Muscle layer of duodenum (tissue), 2 donors: ENCODE measurements at regions not wholly inside any gene's neighbourhood (a gene's known extent, or its start where the extent isn't known, plus 50 kb on each side); places are given as distances from the start of the nearest gene placed in this dataset.
A peak's percentile ranks its signal among the peaks of the same experiment; 100 is the strongest.

Source experiments
- H3K27ac ChIP-seq: one replicate; pipeline ENCODE4 v1.7.0; 2013; ENCODE audit warnings: mild to moderate bottlenecking, low read length
- H3K27me3 ChIP-seq: one replicate; pipeline ENCODE4 v1.7.0; 2013; ENCODE audit warnings: low read depth, mild to moderate bottlenecking, control low read depth, low read length
- H3K36me3 ChIP-seq, 2 donors: one replicate each; pipeline ENCODE4 v1.7.0; 2013; ENCODE audit warnings: low read length in 2 of 2, control low read depth in 1 of 2, mild to moderate bottlenecking in 1 of 2; ENCODE audit not compliant: insufficient read depth in 2 of 2, control insufficient read depth in 1 of 2
- H3K4me1 ChIP-seq, 2 donors: one replicate each; pipeline ENCODE4 v1.7.0; 2013; ENCODE audit warnings: low read length in 2 of 2, mild to moderate bottlenecking in 2 of 2, control low read depth in 1 of 2, moderate library complexity in 1 of 2; ENCODE audit not compliant: insufficient read depth in 2 of 2, control insufficient read depth in 1 of 2
- H3K4me3 ChIP-seq, 2 donors: one replicate each; pipeline ENCODE4 v1.7.0; 2013; ENCODE audit warnings: low read length in 2 of 2, low read depth in 1 of 2, mild to moderate bottlenecking in 1 of 2
- H3K9me3 ChIP-seq, 2 donors: one replicate each; pipeline ENCODE4 v1.7.0; 2013; ENCODE audit warnings: low read length in 2 of 2, control low read depth in 1 of 2, mild to moderate bottlenecking in 1 of 2; ENCODE audit not compliant: control insufficient read depth in 1 of 2
- donor health status: healthy.

DNA sequence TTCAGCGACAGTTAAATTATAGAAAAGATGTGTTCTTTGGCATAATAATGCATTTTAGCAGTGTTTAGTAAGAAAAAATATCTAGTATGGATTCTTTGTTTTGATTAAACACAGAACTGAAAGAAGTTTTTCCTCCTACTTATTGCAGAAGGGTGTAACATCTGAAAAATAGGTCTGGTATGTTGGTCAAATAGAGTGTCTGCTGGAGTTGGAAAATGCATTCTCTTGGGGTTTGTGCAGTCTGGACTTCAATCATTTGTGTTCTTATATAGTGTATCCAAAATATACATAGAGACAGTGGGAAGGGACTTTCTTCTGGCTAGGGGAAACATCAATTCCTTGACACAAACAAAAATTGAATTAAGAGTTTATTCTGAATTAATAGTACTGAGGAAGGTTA, 132.4 kb upstream of the MAN1A1 start:
- H3K36me3 ChIP-seq, result no peaks in the 10 kb centered on the region
- no peaks in the 10 kb centered on the region for H3K27me3 ChIP-seq
- H3K4me3 ChIP-seq, result no peak overlapping the region
- H3K9me3 ChIP-seq, result no peaks in the 10 kb centered on the region
- no peak overlapping the region for H3K27ac ChIP-seq
- peaks cover 0 to 14% of the 10 kb centered on the region in 2 donors for H3K4me1 ChIP-seq

GRCh38 chr6:119480961-119481497, 131.5 kb upstream of the MAN1A1 start:
- H3K27ac ChIP-seq, result no peak overlapping the region
- no peaks in the 10 kb centered on the region for H3K27me3 ChIP-seq
- peaks cover 0 to 21% of the 10 kb centered on the region in 2 donors for H3K4me1 ChIP-seq
- H3K36me3 ChIP-seq, result no peaks in the 10 kb centered on the region
- H3K4me3 ChIP-seq, result no peak overlapping the region
- H3K9me3 ChIP-seq, result no peaks in the 10 kb centered on the region

DNA sequence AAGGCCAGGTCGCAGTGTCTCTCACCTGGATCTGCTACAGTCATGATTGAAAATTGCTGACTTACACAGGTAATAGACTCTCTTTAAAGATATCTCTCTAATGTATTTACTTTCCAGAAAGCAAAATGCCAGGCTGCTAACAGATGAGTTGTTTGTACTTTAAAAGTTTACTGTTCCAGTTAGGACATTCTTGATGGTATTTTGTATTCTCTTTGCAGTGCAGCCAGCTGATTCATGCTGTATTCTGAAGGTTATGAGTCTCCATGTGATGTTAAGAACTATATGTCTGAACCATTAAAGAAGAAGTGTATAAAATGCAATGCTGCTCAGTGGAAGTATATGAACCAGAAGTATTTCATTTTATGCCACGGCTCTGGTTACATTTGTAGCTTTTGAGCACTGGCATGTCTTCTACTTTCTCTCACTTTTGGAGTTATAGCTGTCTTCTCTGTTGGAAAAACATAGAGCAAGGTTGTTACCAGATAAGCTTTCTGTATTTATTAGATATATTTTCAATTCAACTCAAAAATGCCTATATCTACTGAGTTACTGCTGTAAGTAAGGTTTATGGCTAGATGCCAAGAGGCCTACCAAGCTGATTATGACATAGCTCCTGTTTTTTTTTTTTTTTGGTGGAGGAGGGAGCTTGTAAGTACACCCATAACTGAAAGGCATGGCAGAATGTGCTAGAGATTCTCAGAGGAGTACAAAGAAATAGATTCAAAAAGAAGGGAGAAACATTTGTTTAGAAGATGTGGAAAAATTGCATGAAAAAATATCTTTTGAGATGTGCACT, 130.5 kb upstream of the MAN1A1 start:
- Histone ChIP-seq H3K36me3 (no peaks in the 10 kb centered on the region), H3K4me1 (peaks cover 0 to 21% of the 10 kb centered on the region in 2 donors), H3K27ac (no peak overlapping the region), H3K9me3 (no peaks in the 10 kb centered on the region), H3K27me3 (no peaks in the 10 kb centered on the region), H3K4me3 (no peak overlapping the region)

DNA sequence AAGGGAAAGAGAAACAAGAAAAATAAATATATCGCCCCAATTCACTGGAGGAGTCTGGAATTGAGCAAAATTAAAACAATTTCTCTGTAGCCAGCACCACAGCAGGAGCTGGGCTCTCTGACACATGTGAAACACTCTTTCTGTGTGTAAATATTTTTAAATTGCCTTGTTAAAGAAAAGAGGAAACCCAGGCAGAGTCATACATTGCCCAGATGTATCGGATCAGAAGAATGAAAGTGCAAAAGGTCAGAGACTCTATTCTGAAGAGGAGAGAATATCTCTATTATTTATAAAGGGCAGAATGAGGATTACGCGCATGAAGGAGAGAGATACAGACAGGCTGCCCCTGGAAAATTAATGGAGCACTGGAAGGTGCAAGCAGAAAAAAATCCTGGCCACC, 127.0 kb upstream of the MAN1A1 start:
- H3K4me1 ChIP-seq, result peaks cover 0 to 21% of the 10 kb centered on the region in 2 donors
- peaks cover 0 to 3% of the 10 kb centered on the region in 2 donors for H3K9me3 ChIP-seq
- no peaks in the 10 kb centered on the region for H3K36me3 ChIP-seq
- H3K4me3 ChIP-seq, result no peak overlapping the region
- no peaks in the 10 kb centered on the region for H3K27me3 ChIP-seq
- peak overlapping the region; percentile 61 for H3K27ac ChIP-seq

DNA sequence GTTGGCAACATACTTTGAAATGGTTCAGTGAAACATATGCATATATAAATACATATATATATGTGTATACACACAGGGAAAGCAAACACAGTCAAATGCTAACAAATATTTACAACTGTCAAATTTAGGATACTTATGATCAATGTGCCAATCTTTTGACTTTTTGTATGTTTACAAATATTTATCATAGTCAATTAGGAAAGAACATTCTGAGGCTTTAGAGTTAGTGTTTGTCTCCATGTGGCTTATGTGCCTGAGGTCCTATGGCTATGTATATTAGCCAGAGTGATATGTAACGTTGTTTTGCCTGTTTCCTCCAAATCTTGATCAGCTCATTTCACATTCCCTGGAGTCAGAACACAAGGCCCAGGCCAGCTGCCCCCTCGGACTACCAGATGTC, 126.5 kb upstream of the MAN1A1 start:
- Histone ChIP-seq H3K27ac (peak overlapping the region; percentile 61), H3K36me3 (no peaks in the 10 kb centered on the region), H3K9me3 (peaks cover 0 to 4% of the 10 kb centered on the region in 2 donors), H3K4me1 (peaks cover 0 to 21% of the 10 kb centered on the region in 2 donors), H3K27me3 (no peaks in the 10 kb centered on the region), H3K4me3 (no peak overlapping the region)

GRCh38 chr6:119470893-119471542, 121.5 kb upstream of the MAN1A1 start:
- Histone ChIP-seq H3K27me3 (no peaks in the 10 kb centered on the region), H3K4me1 (peaks cover 0 to 6% of the 10 kb centered on the region in 2 donors), H3K4me3 (no peak overlapping the region), H3K36me3 (no peaks in the 10 kb centered on the region), H3K27ac (no peak overlapping the region), H3K9me3 (peaks cover 0 to 5% of the 10 kb centered on the region in 2 donors)

DNA sequence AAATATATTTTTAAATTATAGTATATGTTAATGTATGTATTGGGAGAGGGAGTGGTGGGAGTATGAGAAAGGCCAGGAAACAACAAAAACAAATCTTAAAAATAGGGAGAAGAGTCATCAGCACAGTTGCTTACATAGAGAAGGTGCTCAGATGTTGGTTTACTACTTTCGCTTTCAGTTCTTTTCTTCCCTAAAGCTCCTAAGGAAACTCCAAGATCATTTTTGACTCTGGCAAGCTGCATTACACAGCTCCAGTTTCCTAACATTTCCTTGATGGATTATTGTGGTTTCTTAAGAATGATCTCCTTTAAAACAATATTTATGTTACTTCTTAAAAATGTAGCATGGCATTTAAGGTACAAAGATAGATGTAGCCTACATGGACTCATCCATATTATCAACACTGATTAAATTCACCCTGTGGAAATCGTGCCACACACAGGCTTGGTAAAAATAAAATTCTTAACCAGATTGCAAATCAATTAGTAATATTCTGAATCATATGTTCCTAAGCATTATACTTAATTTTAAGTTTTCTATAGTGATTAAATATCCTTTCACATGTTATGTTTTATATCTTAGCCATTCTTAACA, 118.0 kb upstream of the MAN1A1 start:
- peaks cover 0 to 6% of the 10 kb centered on the region in 2 donors for H3K4me1 ChIP-seq
- H3K9me3 ChIP-seq, result peaks cover 0 to 5% of the 10 kb centered on the region in 2 donors
- peak overlapping the region; percentile 32 for H3K27ac ChIP-seq
- H3K4me3 ChIP-seq, result peak overlapping the region in 1 of 2 donors; percentile 43
- H3K36me3 ChIP-seq, result no peaks in the 10 kb centered on the region
- H3K27me3 ChIP-seq, result no peaks in the 10 kb centered on the region

- peaks cover 0 to 3% of the 10 kb centered on the region in 2 donors for H3K9me3 ChIP-seq
- no peaks in the 10 kb centered on the region for H3K36me3 ChIP-seq
- peaks cover 0 to 6% of the 10 kb centered on the region in 2 donors for H3K4me1 ChIP-seq
- no peak overlapping the region for H3K4me3 ChIP-seq
- H3K27me3 ChIP-seq, result no peaks in the 10 kb centered on the region
- H3K27ac ChIP-seq, result no peak overlapping the region
Measured at GRCh38 chr6:119466226-119466625, 116.7 kb upstream of the MAN1A1 start.

GRCh38 chr6:119463081-119463626, 113.6 kb upstream of the MAN1A1 start:
- H3K9me3 ChIP-seq, result no peaks in the 10 kb centered on the region
- no peaks in the 10 kb centered on the region for H3K36me3 ChIP-seq
- H3K4me3 ChIP-seq, result no peak overlapping the region
- H3K27me3 ChIP-seq, result no peaks in the 10 kb centered on the region
- H3K27ac ChIP-seq, result no peak overlapping the region
- peaks cover 0 to 3% of the 10 kb centered on the region in 2 donors for H3K4me1 ChIP-seq

DNA sequence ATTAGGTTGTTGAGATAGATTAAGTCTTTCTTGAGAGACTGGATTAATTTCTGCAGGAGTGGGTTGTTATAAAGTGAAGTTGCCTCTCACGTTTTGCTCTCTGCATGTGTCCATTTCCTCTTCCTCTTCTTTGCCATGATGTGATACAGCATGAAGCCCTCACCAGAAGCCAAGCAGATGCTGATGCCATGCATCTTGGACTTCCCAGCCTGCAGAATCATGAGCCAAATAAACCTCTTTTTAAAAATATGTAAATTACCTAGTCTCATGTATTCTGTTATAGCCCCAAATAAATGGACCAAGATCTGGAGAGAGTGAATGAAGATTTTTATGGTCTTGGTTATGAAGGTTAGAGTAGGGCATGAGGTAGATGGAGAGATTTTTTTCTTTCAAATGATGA, 111.6 kb upstream of the MAN1A1 start:
- Histone ChIP-seq H3K9me3 (no peaks in the 10 kb centered on the region), H3K4me1 (no peaks in the 10 kb centered on the region), H3K4me3 (no peak overlapping the region), H3K36me3 (no peaks in the 10 kb centered on the region), H3K27ac (no peak overlapping the region), H3K27me3 (no peaks in the 10 kb centered on the region)
